ENCODE measurements at regions not wholly inside any gene's neighbourhood (a gene's known extent, or its start where the extent isn't known, plus 50 kb on each side); places are given as distances from the start of the nearest gene placed in this dataset.

- Mint-ChIP-seq H3K27me3 (peaks cover 0 to 5% (median 0%) of the 10 kb centered on the region in 5 donors), H3K27ac (peak overlapping the region in 3 of 9 donors; percentile 2 to 63 (median 62)), H3K4me1 (peaks cover 19 to 57% (median 49%) of the 10 kb centered on the region in 7 donors), H3K9me3 (peaks cover 0 to 3% (median 0%) of the 10 kb centered on the region in 11 donors), H3K4me3 (peak overlapping the region in 5 of 10 donors; percentile 5 to 46 (median 37)), H3K36me3 (peaks cover 0 to 4% (median 0%) of the 10 kb centered on the region in 5 donors)
- DNase-seq: peak in 1 of 9 donors; percentile 7
- Histone ChIP-seq H3K4me3 (ENCODE audit: low read length) (no peak overlapping the region), H3K4me1 (ENCODE audit: control insufficient read depth in 2 of 2, insufficient read depth in 2 of 2, low read length in 2 of 2) (peaks cover 15 to 18% of the 10 kb centered on the region in 2 donors), H3K27ac (ENCODE audit: low read depth, low read length) (no peak overlapping the region), H3K27me3 (ENCODE audit: control insufficient read depth in 2 of 2, insufficient read depth in 2 of 2, low read length in 2 of 2) (no peaks in the 10 kb centered on the region), H3K9me3 (ENCODE audit: control insufficient read depth in 2 of 3, low read length in 3 of 3) (no peaks in the 10 kb centered on the region), H3K36me3 (ENCODE audit: control insufficient read depth in 2 of 3, insufficient read depth in 3 of 3, low read length in 3 of 3) (no peaks in the 10 kb centered on the region)
- POLR2A ChIA-PET: no interaction called here
- no peak for ATAC-seq
- intact Hi-C loops (cut with micrococcal nuclease): no loop called here
- CTCF ChIA-PET: no interaction called here
These were observed 222.6 kb downstream of the PDCD6IP start for GRCh38 chr3:34020726-34021680.

- H3K27ac ChIP-seq (ENCODE audit: low read depth, low read length): no peak overlapping the region
- DNase-seq (no peak), ATAC-seq (no peak)
- no peak overlapping the region for H3K4me3 ChIP-seq (ENCODE audit: low read length)
- peaks cover 5 to 7% of the 10 kb centered on the region in 2 donors for H3K4me1 ChIP-seq (ENCODE audit: control insufficient read depth in 2 of 2, insufficient read depth in 2 of 2, low read length in 2 of 2)
- H3K27me3 ChIP-seq (ENCODE audit: control insufficient read depth in 2 of 2, insufficient read depth in 2 of 2, low read length in 2 of 2): no peaks in the 10 kb centered on the region
- POLR2A ChIA-PET: no interaction called here
- H3K4me3 Mint-ChIP-seq: no peak overlapping the region
- H3K27ac Mint-ChIP-seq: no peak overlapping the region
- no peaks in the 10 kb centered on the region for H3K9me3 ChIP-seq (ENCODE audit: control insufficient read depth in 2 of 3, low read length in 3 of 3)
- peaks cover 14 to 46% (median 40%) of the 10 kb centered on the region in 7 donors for H3K4me1 Mint-ChIP-seq
- CTCF ChIA-PET: no interaction called here
- H3K36me3 ChIP-seq (ENCODE audit: control insufficient read depth in 2 of 3, insufficient read depth in 3 of 3, low read length in 3 of 3): no peaks in the 10 kb centered on the region
- intact Hi-C loops (cut with micrococcal nuclease): no loop called here
- peaks cover 0 to 4% (median 0%) of the 10 kb centered on the region in 5 donors for H3K36me3 Mint-ChIP-seq
- H3K9me3 Mint-ChIP-seq: peaks cover 0 to 3% (median 0%) of the 10 kb centered on the region in 11 donors
- H3K27me3 Mint-ChIP-seq: peaks cover 0 to 5% (median 0%) of the 10 kb centered on the region in 5 donors
These were observed 223.7 kb downstream of the PDCD6IP start for GRCh38 chr3:34022147-34022546.

DNA sequence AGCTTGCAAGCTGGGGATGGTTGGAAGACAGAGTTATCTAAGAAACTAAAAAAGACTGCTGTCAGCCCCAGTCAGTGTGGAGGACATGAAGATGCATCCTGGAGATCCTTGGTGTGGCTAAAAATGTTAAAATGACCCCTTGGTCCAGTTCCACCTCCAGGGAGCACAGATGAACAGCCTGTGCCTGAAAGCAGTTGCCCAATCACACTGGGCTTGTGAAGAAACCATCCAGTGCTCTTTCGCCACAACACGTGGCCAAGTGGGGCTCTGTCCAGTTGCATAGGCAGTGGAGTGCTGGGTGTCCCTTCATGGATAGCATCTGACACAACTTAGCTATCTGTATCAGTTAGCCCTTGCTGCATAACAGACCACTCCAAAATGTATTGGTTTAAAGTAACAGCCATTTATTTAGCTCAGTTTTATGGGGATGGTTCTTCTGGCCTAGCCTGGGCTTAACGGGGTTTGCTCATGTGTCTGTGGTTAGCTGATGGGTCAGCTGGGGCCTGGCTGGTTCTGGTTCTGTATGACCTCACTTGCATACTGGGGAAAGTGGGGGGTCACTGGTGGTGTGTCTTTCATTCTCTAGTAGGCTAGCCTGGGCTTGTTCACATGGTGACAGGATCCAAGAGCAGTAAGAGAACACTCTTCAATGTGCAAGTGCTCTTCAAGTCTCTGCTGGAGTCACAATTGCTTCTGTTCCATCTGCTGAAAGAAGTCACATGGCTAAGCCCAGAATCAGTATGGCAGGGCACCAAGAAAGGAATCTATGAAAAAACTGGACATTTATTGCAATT, 226.2 kb downstream of the PDCD6IP start:
- Mint-ChIP-seq H3K4me3 (no peak overlapping the region), H3K27me3 (peaks cover 0 to 4% (median 0%) of the 10 kb centered on the region in 5 donors), H3K4me1 (peaks cover 3 to 33% (median 25%) of the 10 kb centered on the region in 7 donors), H3K9me3 (peaks cover 0 to 1% (median 0%) of the 10 kb centered on the region in 11 donors), H3K27ac (no peak overlapping the region), H3K36me3 (peaks cover 0 to 3% (median 0%) of the 10 kb centered on the region in 5 donors)
- DNase-seq: no peak
- Histone ChIP-seq H3K9me3 (ENCODE audit: control insufficient read depth in 2 of 3, low read length in 3 of 3) (no peaks in the 10 kb centered on the region), H3K36me3 (ENCODE audit: control insufficient read depth in 2 of 3, insufficient read depth in 3 of 3, low read length in 3 of 3) (no peaks in the 10 kb centered on the region), H3K4me3 (ENCODE audit: low read length) (no peak overlapping the region), H3K27ac (ENCODE audit: low read depth, low read length) (no peak overlapping the region), H3K4me1 (ENCODE audit: control insufficient read depth in 2 of 2, insufficient read depth in 2 of 2, low read length in 2 of 2) (no peaks in the 10 kb centered on the region), H3K27me3 (ENCODE audit: control insufficient read depth in 2 of 2, insufficient read depth in 2 of 2, low read length in 2 of 2) (no peaks in the 10 kb centered on the region)
- ATAC-seq: no peak
- POLR2A ChIA-PET: no interaction called here
- CTCF ChIA-PET: no interaction called here
- intact Hi-C loops (cut with micrococcal nuclease): no loop called here

- no peak overlapping the region for H3K27ac ChIP-seq (ENCODE audit: low read depth, low read length)
- Mint-ChIP-seq H3K4me3 (no peak overlapping the region), H3K4me1 (peaks cover 0 to 5% (median 0%) of the 10 kb centered on the region in 7 donors), H3K27me3 (no peaks in the 10 kb centered on the region), H3K9me3 (peaks cover 0 to 4% (median 0%) of the 10 kb centered on the region in 11 donors), H3K27ac (no peak overlapping the region), H3K36me3 (no peaks in the 10 kb centered on the region)
- no peak overlapping the region for H3K4me3 ChIP-seq (ENCODE audit: low read length)
- no peaks in the 10 kb centered on the region for H3K27me3 ChIP-seq (ENCODE audit: control insufficient read depth in 2 of 2, insufficient read depth in 2 of 2, low read length in 2 of 2)
- ChIA-PET POLR2A (no interaction called here), CTCF (no interaction called here)
- H3K4me1 ChIP-seq (ENCODE audit: control insufficient read depth in 2 of 2, insufficient read depth in 2 of 2, low read length in 2 of 2): no peaks in the 10 kb centered on the region
- no peak for ATAC-seq
- no peak for DNase-seq
- no peaks in the 10 kb centered on the region for H3K9me3 ChIP-seq (ENCODE audit: control insufficient read depth in 2 of 3, low read length in 3 of 3)
- intact Hi-C loops (cut with micrococcal nuclease): no loop called here
- no peaks in the 10 kb centered on the region for H3K36me3 ChIP-seq (ENCODE audit: control insufficient read depth in 2 of 3, insufficient read depth in 3 of 3, low read length in 3 of 3)
These were observed 235.4 kb downstream of the PDCD6IP start for GRCh38 chr3:34033839-34034238.

- ATAC-seq (no peak), DNase-seq (no peak)
- POLR2A ChIA-PET: no interaction called here
- Mint-ChIP-seq H3K27ac (no peak overlapping the region), H3K4me1 (no peaks in the 10 kb centered on the region), H3K27me3 (no peaks in the 10 kb centered on the region), H3K36me3 (no peaks in the 10 kb centered on the region), H3K4me3 (no peak overlapping the region), H3K9me3 (peaks cover 0 to 4% (median 0%) of the 10 kb centered on the region in 11 donors)
- CTCF ChIA-PET: no interaction called here
- H3K9me3 ChIP-seq (ENCODE audit: control insufficient read depth in 2 of 3, low read length in 3 of 3): no peaks in the 10 kb centered on the region
- H3K27me3 ChIP-seq (ENCODE audit: control insufficient read depth in 2 of 2, insufficient read depth in 2 of 2, low read length in 2 of 2): no peaks in the 10 kb centered on the region
- no peak overlapping the region for H3K4me3 ChIP-seq (ENCODE audit: low read length)
- intact Hi-C loops (cut with micrococcal nuclease): no loop called here
- no peaks in the 10 kb centered on the region for H3K4me1 ChIP-seq (ENCODE audit: control insufficient read depth in 2 of 2, insufficient read depth in 2 of 2, low read length in 2 of 2)
- H3K27ac ChIP-seq (ENCODE audit: low read depth, low read length): no peak overlapping the region
- no peaks in the 10 kb centered on the region for H3K36me3 ChIP-seq (ENCODE audit: control insufficient read depth in 2 of 3, insufficient read depth in 3 of 3, low read length in 3 of 3)
These were observed 236.4 kb downstream of the PDCD6IP start for GRCh38 chr3:34034840-34035239.

- no peaks in the 10 kb centered on the region for H3K4me1 ChIP-seq (ENCODE audit: control insufficient read depth in 2 of 2, insufficient read depth in 2 of 2, low read length in 2 of 2)
- POLR2A ChIA-PET: interaction anchor here (0.7 kb wide), 1 partner anchor 858 kb away, joined by 3 read pairs; no protein-coding TSS in a partner anchor
- no peak overlapping the region for H3K4me3 ChIP-seq (ENCODE audit: low read length)
- peaks cover 0 to 4% (median 0%) of the 10 kb centered on the region in 11 donors for H3K9me3 Mint-ChIP-seq
- no peaks in the 10 kb centered on the region for H3K27me3 Mint-ChIP-seq
- CTCF ChIA-PET: no interaction called here
- no peaks in the 10 kb centered on the region for H3K27me3 ChIP-seq (ENCODE audit: control insufficient read depth in 2 of 2, insufficient read depth in 2 of 2, low read length in 2 of 2)
- no peak for DNase-seq
- H3K36me3 Mint-ChIP-seq: no peaks in the 10 kb centered on the region
- H3K27ac Mint-ChIP-seq: no peak overlapping the region
- H3K27ac ChIP-seq (ENCODE audit: low read depth, low read length): no peak overlapping the region
- no peaks in the 10 kb centered on the region for H3K9me3 ChIP-seq (ENCODE audit: control insufficient read depth in 2 of 3, low read length in 3 of 3)
- ATAC-seq: no peak
- H3K4me3 Mint-ChIP-seq: no peak overlapping the region
- intact Hi-C loops (cut with micrococcal nuclease): no loop called here
- H3K4me1 Mint-ChIP-seq: no peaks in the 10 kb centered on the region
- no peaks in the 10 kb centered on the region for H3K36me3 ChIP-seq (ENCODE audit: control insufficient read depth in 2 of 3, insufficient read depth in 3 of 3, low read length in 3 of 3)
These were observed 237.3 kb downstream of the PDCD6IP start for GRCh38 chr3:34035775-34036174.

Data from naive thymus-derived CD4-positive, alpha-beta T cell (primary cell).